GM21390 (cell line): ENCODE measurements at regions not wholly inside any gene's neighbourhood (a gene's known extent, or its start where the extent isn't known, plus 50 kb on each side); places are given as distances from the start of the nearest gene placed in this dataset.
"Not testable (repeated sequence)": the region's sequence is repeated elsewhere in the genome, so short reads cannot be mapped to it uniquely, and the experiment has no call there.

Source experiments
- ATAC-seq: cut with Tn5 transposase; IDR thresholded peaks from one replicate; pipeline ENCODE4 v1.9.1; 2021; ENCODE audit not compliant: unreplicated experiment

DNA sequence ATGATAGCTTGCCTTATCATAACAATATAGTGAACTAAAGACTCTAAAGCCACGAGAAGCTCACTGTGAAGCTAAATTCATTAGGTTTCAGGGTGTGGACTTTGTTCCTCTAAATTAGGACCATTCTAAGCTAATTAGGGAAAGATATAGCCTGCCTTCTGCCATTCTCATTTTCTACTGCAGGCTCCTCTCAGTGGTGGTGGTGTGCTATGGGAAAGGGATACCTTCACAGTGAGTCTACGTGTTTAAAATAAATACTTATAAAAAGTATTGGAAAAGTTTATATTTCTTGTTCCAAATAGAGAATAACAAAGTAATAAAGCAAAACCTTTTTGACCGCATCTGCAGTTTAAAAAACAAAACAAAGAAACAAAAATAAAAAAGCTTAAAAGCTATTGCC lies 327.7 kb downstream of the PAPSS1 start:
- no peak for ATAC-seq

DNA sequence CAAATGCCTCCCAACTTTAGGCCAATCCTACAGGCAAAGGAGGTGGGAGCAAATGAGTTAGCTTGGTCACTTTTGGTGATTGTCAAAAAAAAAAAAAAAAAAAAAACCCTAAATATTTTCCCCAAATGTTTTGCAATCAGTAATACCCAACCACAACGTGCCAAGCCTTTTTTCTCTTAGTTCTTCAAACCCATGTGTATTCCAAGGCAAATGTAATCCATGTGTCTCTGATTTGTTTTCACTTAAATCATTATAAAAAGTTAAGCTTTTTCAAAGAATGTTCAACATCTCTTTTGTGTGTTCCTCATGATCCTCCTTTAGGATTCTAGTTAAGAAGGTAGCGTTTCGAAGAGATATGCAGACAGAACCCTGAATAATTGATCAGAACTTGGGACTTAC lies 328.4 kb downstream of the PAPSS1 start:
- no peak for ATAC-seq

DNA sequence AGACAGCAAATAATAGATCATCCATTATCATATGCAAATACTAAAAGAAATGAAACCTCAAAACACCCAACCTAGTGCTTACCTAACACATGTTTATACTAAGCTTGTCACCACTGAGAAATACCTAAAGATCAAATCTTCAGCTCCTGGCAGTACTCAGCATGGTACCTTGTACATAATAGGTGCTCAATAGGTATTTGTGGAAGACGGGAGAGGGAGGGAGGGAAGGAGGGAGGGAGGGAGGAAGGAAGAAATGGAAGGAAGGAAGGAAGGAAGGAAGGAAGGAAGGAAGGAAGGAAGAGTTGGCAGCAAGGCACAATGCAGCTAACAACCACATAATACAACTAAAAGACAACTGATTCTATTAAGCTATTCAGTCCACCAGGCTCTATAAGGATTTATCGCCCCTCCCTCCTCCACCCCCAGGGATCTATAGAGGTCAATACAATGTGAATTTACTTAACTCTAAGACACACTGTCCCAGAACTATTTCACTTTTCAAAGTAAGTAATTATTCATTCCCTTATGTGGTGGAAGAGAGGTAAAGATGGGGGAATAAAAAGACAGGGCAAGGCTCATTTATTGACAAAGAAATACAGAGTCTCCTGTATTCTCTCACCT lies 328.9 kb downstream of the PAPSS1 start:
- ATAC-seq = no peak

DNA sequence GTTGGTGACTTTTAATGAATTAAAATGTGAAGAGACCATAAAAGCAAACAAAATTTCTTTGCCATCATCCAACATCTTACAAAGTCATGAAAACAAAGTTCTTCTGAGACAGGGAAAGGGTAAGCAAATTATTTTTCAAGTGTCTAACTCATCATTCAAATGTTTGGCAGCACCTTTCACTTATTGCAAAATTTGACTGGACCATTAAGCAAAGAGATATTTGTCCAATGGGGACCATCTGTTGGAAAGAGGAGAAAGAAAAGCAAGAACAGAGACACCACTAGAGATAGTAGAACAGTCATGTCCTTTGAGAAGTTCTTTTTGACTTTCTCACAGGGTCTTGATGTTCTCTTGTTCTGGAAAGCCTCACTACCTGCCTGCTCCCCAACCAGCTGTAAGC lies 330.1 kb downstream of the PAPSS1 start:
- no peak for ATAC-seq

DNA sequence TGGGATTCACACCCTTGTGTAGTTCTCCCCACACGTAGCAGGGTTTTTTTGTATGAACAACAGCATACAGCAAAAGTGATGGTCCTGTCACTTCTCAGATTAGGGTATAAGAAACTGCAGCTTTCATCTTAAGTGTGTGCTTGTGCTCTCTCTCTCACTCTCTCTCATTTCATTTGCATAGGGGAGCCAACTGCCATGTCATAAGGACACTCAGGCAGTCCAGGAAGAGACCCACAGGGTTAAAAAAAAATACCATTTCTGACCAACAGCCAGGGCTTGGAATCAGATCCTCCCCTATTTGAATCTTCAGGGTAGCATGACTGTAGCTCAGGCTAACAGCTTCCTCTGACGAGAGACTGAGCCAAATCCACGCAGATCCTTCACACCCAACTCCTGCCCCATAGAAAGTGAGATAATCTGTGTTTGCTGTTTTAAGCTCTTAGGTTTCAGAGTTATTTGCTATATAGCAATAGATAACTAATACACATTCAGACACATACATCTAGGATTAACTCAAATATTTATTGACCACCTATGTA lies 331.2 kb downstream of the PAPSS1 start:
- ATAC-seq = peak; percentile 68

DNA sequence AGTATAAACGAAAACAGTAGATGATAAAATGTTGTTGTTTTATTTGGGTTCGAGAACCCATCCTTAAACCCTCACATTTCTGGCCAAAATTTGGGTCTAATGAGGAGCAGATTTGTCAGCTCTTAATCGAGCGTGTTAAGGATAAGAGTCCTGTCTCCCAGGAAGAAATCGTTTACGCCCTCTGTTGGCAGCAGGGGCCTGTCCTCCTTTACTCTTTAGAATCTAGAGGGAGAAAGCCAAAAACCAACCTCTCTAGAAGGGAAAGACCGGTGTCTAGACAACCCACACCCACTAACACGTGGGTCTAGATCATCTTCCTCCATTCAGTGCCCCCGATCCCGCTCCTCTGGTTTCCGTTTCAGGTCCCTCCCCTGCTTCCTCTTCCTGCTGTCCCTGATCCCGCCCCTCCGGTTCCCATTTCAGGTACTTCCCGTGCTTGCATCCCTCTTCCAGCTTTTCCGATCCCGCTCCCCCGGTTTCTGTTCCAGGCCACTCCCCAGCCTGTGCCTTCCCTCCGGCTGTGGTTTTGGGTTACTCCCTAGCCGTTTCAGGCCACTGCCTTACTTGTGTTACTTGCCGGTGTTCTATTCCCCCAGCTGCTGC lies 339.1 kb downstream of the PAPSS1 start:
- no peak for ATAC-seq

DNA sequence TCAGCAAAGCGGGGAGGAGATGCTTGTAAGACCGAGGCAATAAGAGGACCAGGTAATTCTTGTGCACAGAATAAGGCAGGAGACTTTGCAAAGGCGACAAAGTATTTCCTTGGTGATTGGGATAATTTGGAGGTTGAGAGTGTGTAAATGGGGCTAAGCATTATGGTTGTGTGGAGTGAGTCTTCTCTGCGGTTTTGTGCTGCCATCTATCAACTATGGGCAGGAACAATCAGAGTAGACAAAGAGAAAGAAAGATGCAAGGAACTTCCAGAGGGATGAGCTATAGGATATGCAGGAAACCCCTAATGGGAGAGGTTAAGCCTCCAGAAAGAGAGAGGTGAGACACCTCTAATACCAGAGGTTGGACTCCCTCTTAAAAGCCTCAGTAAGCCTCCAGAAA lies 339.8 kb downstream of the PAPSS1 start:
- no peak for ATAC-seq

DNA sequence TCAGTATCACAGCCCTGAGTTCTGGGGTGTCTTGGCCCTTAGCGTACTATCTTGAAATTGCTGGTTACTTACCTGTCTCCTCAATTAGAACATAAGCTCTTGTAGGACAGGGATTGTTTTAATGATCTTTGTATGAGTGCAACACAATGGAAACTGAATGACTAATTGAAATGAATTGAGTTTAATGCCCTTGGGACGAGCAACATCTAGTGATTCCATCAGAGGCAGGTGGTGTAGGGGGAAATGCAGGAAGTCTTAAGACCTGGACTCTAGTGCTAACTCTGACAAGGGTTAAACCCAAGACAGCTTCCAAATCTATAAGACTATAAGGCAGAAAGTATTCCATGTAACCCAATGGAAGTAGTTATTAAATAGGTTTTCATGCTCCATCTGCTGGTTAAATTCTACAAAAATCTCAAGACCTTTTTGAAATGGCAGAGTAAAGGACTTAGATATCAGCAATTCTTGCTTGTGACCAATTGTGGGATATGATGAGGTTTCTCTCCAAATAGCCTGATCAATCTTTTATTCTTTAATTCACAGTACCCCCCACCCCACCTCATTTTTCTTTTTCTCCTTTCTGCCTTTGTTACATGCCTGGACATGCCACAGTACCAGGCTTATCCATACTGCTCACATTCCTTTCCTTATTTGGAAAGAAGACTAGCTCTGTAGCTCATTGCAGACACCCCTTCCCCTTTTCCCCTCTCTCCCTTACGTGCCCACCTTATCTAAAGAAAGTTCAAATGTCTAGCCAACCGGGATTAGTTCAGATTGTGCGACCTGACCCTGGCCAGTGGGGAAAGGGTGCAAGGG lies 340.8 kb downstream of the PAPSS1 start:
- no peak for ATAC-seq

DNA sequence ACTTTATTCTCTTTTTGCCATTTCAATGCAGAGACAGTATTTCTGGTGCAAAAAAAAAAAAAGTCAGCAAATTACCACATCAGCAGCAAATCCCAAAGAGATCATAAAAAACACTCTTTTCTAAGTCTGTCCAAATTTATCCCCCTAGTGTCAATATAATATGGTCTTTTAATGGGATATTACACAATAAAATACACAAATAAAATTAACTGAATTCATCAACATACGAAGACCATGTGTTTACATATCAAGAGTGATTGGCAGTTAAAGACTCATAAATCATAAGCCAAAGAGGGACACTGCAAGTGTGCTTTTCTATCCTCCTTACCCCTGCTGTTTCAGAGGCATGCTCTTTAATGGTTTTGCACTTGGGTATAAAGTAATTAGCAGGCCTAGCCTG lies 340.2 kb upstream of the DKK2 start:
- no peak for ATAC-seq

DNA sequence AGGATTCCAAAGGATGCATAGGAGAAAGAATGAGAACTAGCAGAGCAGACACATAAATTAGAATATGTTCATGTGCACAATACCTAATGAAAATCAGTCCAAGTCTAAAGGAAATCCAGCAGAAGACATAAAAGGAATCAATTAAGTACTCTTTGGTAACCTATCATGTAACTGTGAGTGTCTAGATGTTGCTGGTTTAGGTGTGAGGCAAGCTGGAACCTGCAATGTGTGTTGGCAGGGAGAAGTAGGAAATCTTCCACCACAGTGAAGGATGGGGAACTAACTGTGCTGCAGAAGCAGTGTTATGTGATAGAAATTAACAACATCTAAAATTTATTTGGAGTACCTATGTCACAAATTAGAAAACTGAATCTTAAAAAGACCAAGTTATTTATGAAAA lies 330.8 kb upstream of the DKK2 start:
- no peak for ATAC-seq

DNA sequence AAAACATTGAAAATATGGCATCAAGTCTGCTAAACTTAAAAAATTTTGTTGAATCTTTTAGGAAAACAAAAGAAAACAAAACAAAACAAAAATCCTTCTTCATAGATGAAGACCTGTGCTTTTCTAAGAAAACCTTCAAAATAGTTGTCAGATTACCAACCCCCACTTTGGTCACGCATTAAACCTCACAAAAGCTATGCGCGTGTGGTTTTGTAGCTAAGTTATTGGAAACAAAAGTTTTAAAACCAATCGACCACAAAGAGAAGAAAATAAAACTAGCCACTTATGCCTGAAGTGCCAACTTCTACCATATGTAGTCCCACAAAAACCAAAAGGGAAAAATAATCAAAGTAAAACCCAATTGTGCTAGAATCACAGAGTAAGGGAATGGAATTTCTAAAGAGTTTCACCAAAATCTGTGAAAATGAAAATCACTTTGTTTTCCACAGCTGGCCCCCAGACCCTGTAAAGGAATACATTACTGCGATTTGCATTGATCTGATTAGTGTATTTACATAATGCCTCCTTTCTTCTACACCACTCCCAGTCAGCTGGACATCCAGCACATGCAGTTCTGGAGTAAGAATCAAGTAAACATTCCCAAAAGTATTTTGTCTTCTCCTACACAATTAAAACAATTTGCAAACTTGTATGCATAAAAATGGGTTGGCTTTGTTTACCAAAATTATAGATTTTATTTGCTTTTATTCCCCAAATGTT lies 330.1 kb upstream of the DKK2 start:
- no peak for ATAC-seq

DNA sequence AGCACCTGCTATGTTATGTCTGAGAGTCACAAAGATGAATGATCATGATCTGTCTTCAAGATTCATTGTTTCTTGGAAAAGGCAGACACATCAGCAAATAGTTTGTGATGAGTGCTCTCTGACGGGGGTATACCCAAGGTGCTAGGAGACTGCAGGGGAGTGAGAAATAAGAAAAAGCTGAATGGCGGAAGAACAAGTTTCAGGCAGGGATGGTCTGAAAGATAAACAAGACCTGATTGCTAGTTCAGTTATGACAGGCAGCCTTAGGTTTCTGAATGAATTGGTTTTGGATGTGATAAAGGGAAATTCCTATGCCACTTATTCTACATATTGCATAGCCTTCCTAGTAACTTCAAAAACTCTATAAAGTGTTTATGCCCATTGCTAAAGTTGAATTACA lies 327.0 kb upstream of the DKK2 start:
- no peak for ATAC-seq

DNA sequence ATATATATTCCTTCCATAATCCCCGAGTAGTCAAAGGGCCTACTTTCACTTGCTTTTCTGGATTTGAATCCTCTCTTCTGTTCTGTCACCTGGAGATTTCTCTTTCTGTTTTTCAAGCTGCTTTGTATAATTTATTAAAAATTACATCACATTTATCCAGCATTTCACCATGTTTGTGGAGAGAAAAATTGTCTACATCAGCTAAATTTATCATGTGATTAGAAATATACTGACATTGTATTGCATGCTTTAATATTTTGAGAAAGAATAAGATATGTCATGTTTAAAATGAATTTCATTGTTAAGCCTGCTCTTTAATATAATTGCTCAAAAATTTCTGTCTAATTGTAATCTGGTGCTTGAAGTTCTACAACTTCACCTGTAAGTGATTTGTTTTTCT lies 323.1 kb upstream of the DKK2 start:
- no peak for ATAC-seq

DNA sequence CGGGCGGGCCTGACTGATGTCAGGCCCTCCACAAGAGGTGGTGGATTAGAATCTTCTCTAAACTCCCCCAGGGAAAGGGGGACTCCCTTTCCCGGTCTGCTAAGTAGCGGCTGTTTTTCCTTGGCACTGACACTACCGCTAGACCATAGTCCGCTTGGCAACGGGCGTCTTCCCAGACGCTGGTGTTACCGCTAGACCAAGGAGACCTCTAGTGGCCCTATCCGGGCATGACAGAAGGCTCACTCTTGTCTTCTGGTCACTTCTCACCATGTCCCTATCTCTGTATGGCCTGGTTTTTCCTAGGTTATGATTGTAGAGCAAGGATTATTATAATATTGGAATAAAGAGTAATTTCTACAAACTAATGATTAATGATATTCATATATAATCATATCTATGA lies 318.2 kb upstream of the DKK2 start:
- not testable (repeated sequence) for ATAC-seq

DNA sequence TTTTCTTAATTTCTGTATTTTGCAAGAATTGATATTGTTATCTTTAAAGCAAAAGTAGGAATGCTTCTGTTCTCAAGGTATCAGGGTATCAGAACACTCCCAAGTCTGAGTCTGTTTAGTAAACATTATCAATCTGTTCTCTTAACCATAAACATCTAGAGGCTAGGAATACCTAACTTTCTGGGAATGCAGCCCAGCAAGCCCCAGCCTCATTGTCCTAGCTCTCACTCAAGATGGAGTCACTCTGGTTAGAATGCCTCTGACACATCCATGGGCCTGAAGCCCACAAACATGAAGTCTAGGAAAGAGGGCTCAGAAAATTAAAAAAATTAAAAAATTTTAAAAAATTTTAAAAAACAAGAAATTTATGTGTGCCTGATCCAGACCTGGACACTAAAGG lies 315.1 kb upstream of the DKK2 start:
- ATAC-seq = no peak

DNA sequence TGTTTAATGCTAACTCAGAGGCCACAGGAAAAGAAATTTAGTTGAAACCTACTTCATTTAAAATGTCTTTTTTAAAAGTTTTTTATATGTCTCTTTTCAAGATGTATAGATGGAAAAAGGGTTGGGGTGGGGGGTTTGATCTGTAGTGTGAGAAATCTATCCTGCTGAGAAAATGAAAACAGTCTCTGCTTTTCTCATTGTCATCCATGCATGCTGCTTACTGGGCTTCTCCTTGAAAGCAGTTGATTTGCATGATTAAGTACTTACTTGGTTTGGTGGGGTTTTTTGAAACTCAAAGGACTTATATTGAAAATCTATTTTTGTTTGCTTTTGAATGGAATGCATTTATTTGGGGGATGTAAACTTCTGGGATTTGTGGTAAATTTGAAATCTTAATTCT lies 313.6 kb upstream of the DKK2 start:
- ATAC-seq = no peak

DNA sequence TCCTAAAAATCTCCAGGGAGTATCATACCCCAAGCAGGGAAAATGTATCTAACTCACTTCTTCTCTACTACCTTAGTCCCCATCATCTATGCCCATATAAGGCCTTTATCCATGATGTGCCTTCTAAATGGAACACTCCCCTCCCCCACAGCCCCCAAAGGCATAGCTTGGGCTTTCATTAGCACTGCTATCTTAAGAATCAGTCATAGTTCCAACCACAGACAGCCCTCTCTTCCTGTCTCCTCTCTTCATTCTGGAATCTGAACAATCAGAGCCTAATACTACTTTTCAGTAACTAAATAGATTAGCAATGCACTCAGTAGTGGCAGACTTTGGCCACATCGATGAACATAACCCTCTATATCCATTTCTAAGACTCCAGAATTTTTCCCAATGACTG lies 313.2 kb upstream of the DKK2 start:
- no peak for ATAC-seq

DNA sequence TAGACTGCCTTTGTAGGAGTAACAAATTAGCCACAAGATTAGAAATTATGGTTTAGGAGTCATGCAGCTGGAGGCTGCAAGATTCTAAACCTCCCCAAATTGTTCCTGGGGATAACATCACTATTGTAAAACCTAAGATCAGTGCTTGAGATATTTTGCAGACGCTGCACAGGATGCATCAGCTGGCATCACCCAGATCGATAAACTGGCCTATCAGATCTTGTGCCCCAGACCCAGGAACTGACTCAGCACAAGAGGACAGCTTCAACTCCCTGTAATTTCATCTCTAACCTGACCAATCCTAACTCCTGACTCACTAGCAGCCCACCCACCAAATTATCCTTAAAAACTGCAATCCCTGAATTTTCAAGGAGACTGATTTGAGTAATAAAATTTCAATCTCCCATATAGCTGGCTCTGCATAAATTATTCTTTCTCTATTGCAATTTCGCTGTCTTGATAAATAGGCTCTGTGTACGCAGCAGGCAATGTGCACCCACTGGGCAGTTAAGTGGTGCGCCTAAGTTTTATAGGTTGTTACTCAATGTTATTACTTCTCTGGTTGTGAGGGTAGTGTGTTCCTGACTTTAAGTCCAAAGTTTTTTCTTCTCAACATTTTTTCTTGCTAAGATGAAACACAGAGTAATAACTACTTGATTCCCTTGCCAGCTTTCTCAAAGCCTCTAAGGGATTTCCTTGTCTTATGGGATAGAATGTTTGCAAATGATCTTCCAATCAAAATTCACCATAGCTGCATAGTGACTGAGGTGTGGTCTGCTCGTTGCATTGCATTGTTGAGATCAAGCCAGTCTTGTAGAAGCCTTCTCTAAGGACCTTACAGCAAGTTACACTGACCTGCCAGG lies 312.3 kb upstream of the DKK2 start:
- no peak for ATAC-seq

DNA sequence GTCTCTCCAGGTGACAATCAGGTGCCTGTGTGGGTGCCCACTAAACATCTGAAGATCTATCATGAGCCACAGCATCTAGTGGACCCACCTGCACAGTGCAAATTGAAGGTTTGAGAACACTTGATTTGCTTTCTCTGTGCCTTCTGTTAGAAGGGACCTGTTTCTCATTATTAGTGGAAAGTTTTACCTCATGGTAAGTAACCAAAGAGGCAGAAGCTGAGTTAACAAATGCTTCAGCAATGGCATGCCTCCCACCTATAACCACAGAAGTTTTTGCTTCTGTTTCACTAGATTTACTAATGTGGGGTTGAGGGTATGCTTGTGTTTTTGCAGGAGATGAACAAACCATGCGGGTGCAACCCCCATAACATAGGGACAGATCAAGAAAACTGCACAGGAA lies 297.4 kb upstream of the DKK2 start:
- ATAC-seq = no peak

DNA sequence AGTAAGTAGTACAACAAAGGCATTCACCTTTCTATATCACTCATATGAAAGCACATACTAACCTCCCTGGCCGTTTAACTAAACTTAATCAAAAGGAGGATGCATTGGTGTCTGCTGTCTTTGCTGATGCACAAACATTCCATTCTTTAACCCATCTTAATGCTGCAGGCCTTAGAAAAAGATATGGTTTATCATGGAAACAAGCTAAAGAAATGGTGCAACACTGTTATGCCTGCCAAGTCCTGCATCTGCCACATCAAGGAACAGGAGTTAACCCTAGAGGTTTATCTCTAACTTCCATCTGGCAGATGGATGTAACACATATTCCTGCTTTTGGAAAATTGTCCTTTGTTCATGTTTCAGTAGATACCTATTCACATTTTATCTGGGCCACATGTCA lies 296.5 kb upstream of the DKK2 start:
- not testable (repeated sequence) for ATAC-seq

DNA sequence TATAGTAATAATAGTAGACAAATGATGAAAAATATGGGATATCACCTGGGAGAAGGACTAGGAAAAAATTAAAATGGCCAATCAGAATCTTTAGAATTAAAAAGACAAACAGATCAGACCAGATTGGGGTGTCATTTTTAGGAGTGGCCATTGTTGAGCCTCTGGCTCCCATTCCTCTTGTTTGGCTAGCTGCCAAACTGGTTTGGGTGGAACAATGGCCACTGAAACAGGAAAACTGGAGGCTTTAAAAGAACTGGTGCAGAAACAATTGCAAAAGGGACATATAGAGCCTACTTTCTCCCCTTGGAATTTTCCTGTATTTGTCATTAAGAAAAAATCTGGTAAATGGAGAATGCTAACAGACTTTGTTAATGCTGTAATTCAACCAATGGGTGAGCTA lies 294.8 kb upstream of the DKK2 start:
- ATAC-seq = no peak
